ENCODE measurements at regions not wholly inside any gene's neighbourhood (a gene's known extent, or its start where the extent isn't known, plus 50 kb on each side); places are given as distances from the start of the nearest gene placed in this dataset.

DNA sequence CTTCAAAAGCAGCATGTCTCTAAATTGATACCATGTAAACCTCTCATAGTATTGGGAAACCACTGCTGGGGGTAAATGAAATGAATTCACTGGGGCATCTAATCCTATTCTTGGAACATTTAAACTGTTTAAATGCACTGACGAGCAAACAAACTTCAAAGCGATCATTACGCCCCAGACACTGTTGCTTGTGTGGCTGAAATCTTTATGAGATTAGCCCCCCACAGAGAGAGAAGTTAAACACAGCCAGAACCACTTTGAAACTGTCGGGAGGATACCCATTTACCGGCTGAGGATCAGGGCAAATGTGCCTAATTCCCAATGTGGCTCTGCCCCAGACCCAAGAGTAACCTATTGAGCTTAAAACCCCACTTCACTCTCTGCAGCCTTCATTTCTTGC, 308.4 kb upstream of the CDIN1 start:
- DNase-seq (no peak), ATAC-seq (ENCODE audit: low read depth) (no peak)
- H3K79me2 ChIP-seq (ENCODE audit: control insufficient read depth, insufficient read depth, low read length): no peaks in the 10 kb centered on the region
- WGBS (ENCODE audit: insufficient coverage): 65% methylated on average over 5 of the region's 5 CpGs
- POLR2A ChIA-PET: no interaction called here
- H3K27ac ChIP-seq (ENCODE audit: low read length in 2 of 2): no peak overlapping the region
- H3K4me1 Mint-ChIP-seq: no peaks in the 10 kb centered on the region
- intact Hi-C loops (cut with micrococcal nuclease): no loop called here
- no peak overlapping the region for H2AFZ ChIP-seq (ENCODE audit: insufficient read depth, low read depth, low read length, poor library complexity, severe bottlenecking)
- H3K4me2 ChIP-seq (replicated peaks; ENCODE audit: low read depth, low read length, poor library complexity, severe bottlenecking): no peak overlapping the region
- H3K9me3 Mint-ChIP-seq (ENCODE audit: insufficient read depth): no peaks in the 10 kb centered on the region
- H3K27me3 ChIP-seq (replicated peaks in 1 of 4; ENCODE audit: control extremely low read depth in 1 of 4, control insufficient read depth in 3 of 4, insufficient read depth in 4 of 4, low read length in 3 of 4): no peaks in the 10 kb centered on the region
- H3K4me3 ChIP-seq (ENCODE audit: control extremely low read depth in 1 of 5, extremely low read depth in 1 of 5, insufficient read depth in 1 of 5, low read depth in 2 of 5, low read length in 4 of 5): no peak overlapping the region
- no peaks in the 10 kb centered on the region for H4K20me1 ChIP-seq (ENCODE audit: control insufficient read depth, insufficient read depth, low read length, poor library complexity, severe bottlenecking)
- CTCF ChIA-PET: no interaction called here
- H3K9ac ChIP-seq (ENCODE audit: low read length): no peak overlapping the region
- H3K27ac Mint-ChIP-seq: no peak overlapping the region
- no peak overlapping the region for H3K4me3 Mint-ChIP-seq
- peaks cover 0 to 1% (median 0%) of the 10 kb centered on the region in 3 donors for H3K9me3 ChIP-seq (ENCODE audit: control extremely low read depth in 1 of 3, control insufficient read depth in 2 of 3, insufficient read depth in 1 of 3, low read length in 2 of 3)
- H3K4me1 ChIP-seq (ENCODE audit: control insufficient read depth in 2 of 2, insufficient read depth in 2 of 2, low read length in 2 of 2): no peaks in the 10 kb centered on the region
- no peaks in the 10 kb centered on the region for H3K36me3 ChIP-seq (replicated peaks in 1 of 2; ENCODE audit: control extremely low read depth in 1 of 2, control insufficient read depth in 1 of 2, extremely low read depth in 1 of 2, insufficient read depth in 2 of 2, low read length in 1 of 2)
- no peaks in the 10 kb centered on the region for H3K27me3 Mint-ChIP-seq
- TF ChIP-seq CTCF (IDR thresholded peaks at IDR 0.05): no peak
- no peak for TF ChIP-seq EZH2 (IDR thresholded peaks at IDR 0.05; ENCODE audit: borderline replicate concordance, insufficient read depth, low read depth, low read length, poor library complexity, severe bottlenecking)

GRCh38 chr15:36275656-36276055, 303.8 kb upstream of the CDIN1 start:
- Histone ChIP-seq H3K4me2 (replicated peaks; ENCODE audit: low read depth, low read length, poor library complexity, severe bottlenecking) (no peak overlapping the region), H3K9ac (ENCODE audit: low read length) (no peak overlapping the region), H3K4me3 (ENCODE audit: control extremely low read depth in 1 of 5, extremely low read depth in 1 of 5, insufficient read depth in 1 of 5, low read depth in 2 of 5, low read length in 4 of 5) (no peak overlapping the region), H3K9me3 (ENCODE audit: control extremely low read depth in 1 of 3, control insufficient read depth in 2 of 3, insufficient read depth in 1 of 3, low read length in 2 of 3) (peaks cover 2 to 9% (median 3%) of the 10 kb centered on the region in 3 donors), H3K36me3 (replicated peaks in 1 of 2; ENCODE audit: control extremely low read depth in 1 of 2, control insufficient read depth in 1 of 2, extremely low read depth in 1 of 2, insufficient read depth in 2 of 2, low read length in 1 of 2) (no peaks in the 10 kb centered on the region), H4K20me1 (ENCODE audit: control insufficient read depth, insufficient read depth, low read length, poor library complexity, severe bottlenecking) (no peaks in the 10 kb centered on the region), H2AFZ (ENCODE audit: insufficient read depth, low read depth, low read length, poor library complexity, severe bottlenecking) (no peak overlapping the region), H3K27ac (ENCODE audit: low read length in 2 of 2) (no peak overlapping the region), H3K79me2 (ENCODE audit: control insufficient read depth, insufficient read depth, low read length) (no peaks in the 10 kb centered on the region), H3K4me1 (ENCODE audit: control insufficient read depth in 2 of 2, insufficient read depth in 2 of 2, low read length in 2 of 2) (no peaks in the 10 kb centered on the region), H3K27me3 (replicated peaks in 1 of 4; ENCODE audit: control extremely low read depth in 1 of 4, control insufficient read depth in 3 of 4, insufficient read depth in 4 of 4, low read length in 3 of 4) (no peaks in the 10 kb centered on the region)
- no CpG with 5 or more reads among the region's 2 CpGs for WGBS (ENCODE audit: insufficient coverage)
- Mint-ChIP-seq H3K4me1 (no peaks in the 10 kb centered on the region), H3K9me3 (ENCODE audit: insufficient read depth) (peaks cover 8% of the 10 kb centered on the region), H3K27ac (no peak overlapping the region), H3K4me3 (no peak overlapping the region), H3K27me3 (no peaks in the 10 kb centered on the region)
- ATAC-seq (ENCODE audit: low read depth) (no peak), DNase-seq (no peak)
- intact Hi-C loops (cut with micrococcal nuclease): no loop called here
- TF ChIP-seq CTCF (IDR thresholded peaks at IDR 0.05) (no peak), EZH2 (IDR thresholded peaks at IDR 0.05; ENCODE audit: borderline replicate concordance, insufficient read depth, low read depth, low read length, poor library complexity, severe bottlenecking) (no peak)
- CTCF ChIA-PET: no interaction called here
- POLR2A ChIA-PET: no interaction called here
